Heart left ventricle (tissue), 16 donors: ENCODE measurements at regions not wholly inside any gene's neighbourhood (a gene's known extent, or its start where the extent isn't known, plus 50 kb on each side); places are given as distances from the start of the nearest gene placed in this dataset.
"Not testable (repeated sequence)": the region's sequence is repeated elsewhere in the genome, so short reads cannot be mapped to it uniquely, and the experiment has no call there.

Experiments used
- ATAC-seq, 4 donors: fragments of 200-7000 bp; cut with Tn5 transposase; one replicate each; pipeline ENCODE4 v1.9.1; 2020 to 2022; ENCODE audit warnings: moderate library complexity in 4 of 4, mild to moderate bottlenecking in 3 of 4, moderate number of reproducible peaks in 1 of 4
- DNase-seq, 5 donors: peaks; one replicate each; pipeline ENCODE4 v3.0.0-alpha.2; 2020
- H3K27ac ChIP-seq, 12 donors: fragments of 200-600 bp; sonication (generic) in 4 of 12; one replicate each; pipeline versions ENCODE4 v1.5.0 to v1.8.0; 2016 to 2022; ENCODE audit warnings: mild to moderate bottlenecking in 2 of 12
- H3K27me3 ChIP-seq, 9 donors: fragments of 200-600 bp; sonication (generic) in 2 of 9; one replicate each; pipeline versions ENCODE4 v1.5.1 to v1.8.0; 2016 to 2022; ENCODE audit warnings: mild to moderate bottlenecking in 3 of 9
- H3K36me3 ChIP-seq, 9 donors: fragments of 200-600 bp; sonication (generic) in 2 of 9; one replicate each; pipeline versions ENCODE4 v1.5.0 to v1.8.0; 2018 to 2022; ENCODE audit warnings: mild to moderate bottlenecking in 2 of 9
- H3K4me1 ChIP-seq, 12 donors: fragments of 200-600 bp; sonication (generic) in 4 of 12; one replicate each; pipeline versions ENCODE4 v1.5.0 to v1.8.0; 2016 to 2022; ENCODE audit warnings: mild to moderate bottlenecking in 3 of 12
- H3K4me3 ChIP-seq, 12 donors: fragments of 200-600 bp; sonication (generic) in 4 of 12; one replicate each; pipeline versions ENCODE4 v1.5.0 to v1.8.0; 2017 to 2022; ENCODE audit warnings: mild to moderate bottlenecking in 9 of 12, moderate library complexity in 4 of 12
- H3K9me3 ChIP-seq, 12 donors: fragments of 200-600 bp; sonication (generic) in 4 of 12; one replicate each; pipeline versions ENCODE4 v1.5.0 to v1.8.0; 2016 to 2022; ENCODE audit warnings: mild to moderate bottlenecking in 1 of 12
- CTCF ChIP-seq, 12 donors: fragments of 200-600 bp; sonication (generic) in 4 of 12; IDR thresholded peaks; one replicate each; pipeline versions ENCODE4 v1.5.0 to v1.8.0; 2018 to 2022; ENCODE audit warnings: antibody characterized with exemption in 12 of 12, mild to moderate bottlenecking in 5 of 12
- POLR2A ChIP-seq, 2 donors: fragments of 450-650 bp; IDR thresholded peaks; one replicate each; pipeline ENCODE4 v1.6.1; 2017; ENCODE audit warnings: antibody characterized with exemption in 2 of 2, mild to moderate bottlenecking in 2 of 2, moderate library complexity in 2 of 2
- WGBS, 4 donors: extraction: QIAGEN DNeasy Blood & Tissue Kit in 2 of 4; methylation state at CpG; one replicate each; pipeline versions ENCODE4 v1.1.5 to v1.1.7; 2013 to 2018; 5-methylcytosine and 5-hydroxymethylcytosine counted together
- intact Hi-C, 10 donors: fragments of 100-400 bp; cut with DNase I; formaldehyde crosslinking; loops; one replicate each; pipeline versions ENCODE4 v1.11.1 to v1.14.2; 2022
- donor health status: ischemic (EF 13 %, LVEDD 7.1; RV severe dilation, severe dysfunction).
- donor health status: healthy with polysubstance abuse.
- donor health status: DM: no; HTN: yes; CAD: no.
- donor health status: DM: no; HTN: no; CAD: no.
- donor health status: ischemic (EF 25% LVEDD 6.9; RV normal size, moderate dysfunction).
- donor health status: ischemic (EF 25% LVEDD 5.7; RV mildly dilated, moderate dysfunction).
- donor health status: healthy.
- donor health status: DM: yes; HTN: yes; CAD: no.
- donor health status: ischemic (EF 35%, LVEDD 5.7; RV mildly dilated, moderate dysfunction).
- donor health status: nonischemic (EF 11% LVEDD 7.7; RV severe dilation, severe dysfunction).
- donor health status: DM: yes; HTN: yes; CAD: no.
- donor health status: PGD.
- donor health status: ischemic (EF 29% LVEDD 5.4; RV normal size, mild dysfunction).
- donor health status: nonischemic (EF 23%, LVEDD 6.1; RV moderate dilation, normal function).

- peaks cover 0 to 6% (median 0%) of the 10 kb centered on the region in 9 donors for H3K27me3 ChIP-seq
- H3K4me1 ChIP-seq, result no peaks in the 10 kb centered on the region
- no peak overlapping the region for H3K27ac ChIP-seq
- no peak for DNase-seq
- intact Hi-C loops, result no loop called here
- H3K36me3 ChIP-seq, result no peaks in the 10 kb centered on the region
- ATAC-seq, result no peak
- TF ChIP-seq POLR2A (IDR thresholded peaks at IDR 0.05) (no peak), CTCF (IDR thresholded peaks at IDR 0.05) (no peak)
- H3K9me3 ChIP-seq, result peaks cover 0 to 5% (median 0%) of the 10 kb centered on the region in 12 donors
- WGBS, 4 donors, result 92 to 97% (median 94%) methylated on average over 2 of the region's 2 CpGs
- no peak overlapping the region for H3K4me3 ChIP-seq
Observed at GRCh38 chr4:67396008-67396407, 149.3 kb downstream of the CENPC start.

GRCh38 chr4:67394879-67395278 is 150.4 kb downstream of the CENPC start:
- no peak for DNase-seq
- WGBS, 4 donors, result 59 to 72% (median 66%) methylated on average over 3 of the region's 3 CpGs
- TF ChIP-seq POLR2A (IDR thresholded peaks at IDR 0.05), result no peak
- TF ChIP-seq CTCF (IDR thresholded peaks at IDR 0.05), result no peak

GRCh38 chr4:67393699-67394281 is 151.5 kb downstream of the CENPC start:
- Histone ChIP-seq H3K9me3 (peaks cover 0 to 5% (median 0%) of the 10 kb centered on the region in 12 donors), H3K4me1 (no peaks in the 10 kb centered on the region), H3K27me3 (peaks cover 0 to 6% (median 0%) of the 10 kb centered on the region in 9 donors), H3K4me3 (no peak overlapping the region), H3K36me3 (no peaks in the 10 kb centered on the region), H3K27ac (no peak overlapping the region)
- TF ChIP-seq CTCF (IDR thresholded peaks at IDR 0.05) (peak; percentile 61 to 94 (median 79)), POLR2A (IDR thresholded peaks at IDR 0.05) (no peak)
- 59 to 62% (median 61%) methylated on average over 3 of the region's 3 CpGs for WGBS, 4 donors
- DNase-seq (no peak), ATAC-seq (no peak)
- intact Hi-C loops, result no loop called here

More at GRCh38 chr4:67394879-67395278, 150.4 kb downstream of the CENPC start:
- Histone ChIP-seq H3K4me3 (no peak overlapping the region), H3K4me1 (no peaks in the 10 kb centered on the region), H3K9me3 (peaks cover 0 to 5% (median 0%) of the 10 kb centered on the region in 12 donors), H3K27me3 (peaks cover 0 to 6% (median 0%) of the 10 kb centered on the region in 9 donors), H3K27ac (no peak overlapping the region), H3K36me3 (no peaks in the 10 kb centered on the region)
- ATAC-seq, result no peak
- intact Hi-C loops, result no loop called here

GRCh38 chr4:67393007-67393406 is 152.3 kb downstream of the CENPC start:
- 48 to 74% (median 57%) methylated on average over 1 of the region's 1 CpG for WGBS, 4 donors
- intact Hi-C loops, result no loop called here
- Histone ChIP-seq H3K27ac (no peak overlapping the region), H3K36me3 (no peaks in the 10 kb centered on the region), H3K27me3 (peaks cover 0 to 6% (median 0%) of the 10 kb centered on the region in 9 donors), H3K9me3 (peaks cover 0 to 4% (median 0%) of the 10 kb centered on the region in 12 donors), H3K4me1 (no peaks in the 10 kb centered on the region), H3K4me3 (no peak overlapping the region)
- ATAC-seq, result no peak
- DNase-seq, result no peak
- no peak for TF ChIP-seq POLR2A (IDR thresholded peaks at IDR 0.05)
- TF ChIP-seq CTCF (IDR thresholded peaks at IDR 0.05), result no peak

GRCh38 chr4:67381406-67381804 is 163.9 kb downstream of the CENPC start:
- DNase-seq, H3K4me1 ChIP-seq, H3K9me3 ChIP-seq, intact Hi-C loops, ATAC-seq, H3K27me3 ChIP-seq, H3K4me3 ChIP-seq, H3K36me3 ChIP-seq, H3K27ac ChIP-seq: not testable (repeated sequence)
- WGBS, 4 donors, result 93 to 97% (median 95%) methylated on average over 4 to 19 of the region's 19 CpGs

- intact Hi-C loops, ATAC-seq: not testable (repeated sequence)
- 83 to 94% (median 91%) methylated on average over 15 to 34 of the region's 34 CpGs for WGBS, 4 donors
Observed at GRCh38 chr4:67380702-67381405, 164.4 kb downstream of the CENPC start.

More at GRCh38 chr4:67380702-67381405, 164.4 kb downstream of the CENPC start:
- not testable (repeated sequence) for H3K4me1 ChIP-seq, DNase-seq, H3K27me3 ChIP-seq, H3K36me3 ChIP-seq, H3K4me3 ChIP-seq, H3K9me3 ChIP-seq, H3K27ac ChIP-seq
